Body of pancreas (tissue), 4 donors: ENCODE measurements at regions not wholly inside any gene's neighbourhood (a gene's known extent, or its start where the extent isn't known, plus 50 kb on each side); places are given as distances from the start of the nearest gene placed in this dataset.

Source experiments
- POLR2A ChIP-seq, 3 donors: fragments of 450-650 bp; IDR thresholded peaks; one replicate each; pipeline ENCODE4 v1.6.1; 2016; ENCODE audit warnings: antibody characterized with exemption in 3 of 3, mild to moderate bottlenecking in 2 of 3
- TF ChIP-seq, protein P1 (sequence below), 7 experiments: fragments of 450-650 bp in 4 of 7; fragments of 200-600 bp in 3 of 7; sonication (generic) in 3 of 7; IDR thresholded peaks; one replicate each; pipeline ENCODE4 v1.5.1; 2016 to 2019; ENCODE audit warnings: antibody characterized with exemption in 7 of 7

DNA sequence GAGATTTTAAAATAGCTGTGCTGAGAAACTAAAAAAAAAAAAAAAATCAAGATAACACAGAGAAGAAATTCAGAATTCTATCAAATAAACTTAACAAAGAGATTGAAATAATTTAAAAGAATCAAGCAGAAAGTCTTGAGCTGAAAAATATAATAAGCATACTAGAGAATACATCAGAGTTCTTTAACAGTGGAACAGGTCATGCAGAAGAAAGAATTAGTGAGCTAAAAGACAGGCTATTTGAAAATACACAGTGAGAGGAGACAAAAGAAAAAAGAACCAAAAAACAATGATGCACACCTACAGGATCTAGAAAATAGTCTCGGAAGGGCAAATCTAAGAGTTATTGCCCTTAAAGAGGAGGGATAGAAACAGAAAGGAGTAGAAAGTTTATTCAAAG, 548.1 kb downstream of the ADCYAP1 start:
- TF ChIP-seq, protein P1, sequence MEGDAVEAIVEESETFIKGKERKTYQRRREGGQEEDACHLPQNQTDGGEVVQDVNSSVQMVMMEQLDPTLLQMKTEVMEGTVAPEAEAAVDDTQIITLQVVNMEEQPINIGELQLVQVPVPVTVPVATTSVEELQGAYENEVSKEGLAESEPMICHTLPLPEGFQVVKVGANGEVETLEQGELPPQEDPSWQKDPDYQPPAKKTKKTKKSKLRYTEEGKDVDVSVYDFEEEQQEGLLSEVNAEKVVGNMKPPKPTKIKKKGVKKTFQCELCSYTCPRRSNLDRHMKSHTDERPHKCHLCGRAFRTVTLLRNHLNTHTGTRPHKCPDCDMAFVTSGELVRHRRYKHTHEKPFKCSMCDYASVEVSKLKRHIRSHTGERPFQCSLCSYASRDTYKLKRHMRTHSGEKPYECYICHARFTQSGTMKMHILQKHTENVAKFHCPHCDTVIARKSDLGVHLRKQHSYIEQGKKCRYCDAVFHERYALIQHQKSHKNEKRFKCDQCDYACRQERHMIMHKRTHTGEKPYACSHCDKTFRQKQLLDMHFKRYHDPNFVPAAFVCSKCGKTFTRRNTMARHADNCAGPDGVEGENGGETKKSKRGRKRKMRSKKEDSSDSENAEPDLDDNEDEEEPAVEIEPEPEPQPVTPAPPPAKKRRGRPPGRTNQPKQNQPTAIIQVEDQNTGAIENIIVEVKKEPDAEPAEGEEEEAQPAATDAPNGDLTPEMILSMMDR (IDR thresholded peaks at IDR 0.05): no peak
- TF ChIP-seq POLR2A (IDR thresholded peaks at IDR 0.05): no peak
